DOHH2 (cell line): ENCODE measurements at regions not wholly inside any gene's neighbourhood (a gene's known extent, or its start where the extent isn't known, plus 50 kb on each side); places are given as distances from the start of the nearest gene placed in this dataset.

Experiments used
- EZH2phosphoT487 ChIP-seq: fragments of 200-600 bp; sonication (generic); IDR thresholded peaks from 2 replicates; pipeline ENCODE4 v1.6.1; 2017; ENCODE audit warnings: borderline replicate concordance, mild to moderate bottlenecking, antibody characterized with exemption, low read length, moderate library complexity, mixed read lengths
- TF ChIP-seq, protein P1 (sequence below): fragments of 200-600 bp; sonication (generic); IDR thresholded peaks from one replicate; pipeline ENCODE4 v1.5.1; 2014; ENCODE audit warnings: antibody characterized with exemption, mild to moderate bottlenecking, low read depth, low read length; ENCODE audit not compliant: poor library complexity, severe bottlenecking

DNA sequence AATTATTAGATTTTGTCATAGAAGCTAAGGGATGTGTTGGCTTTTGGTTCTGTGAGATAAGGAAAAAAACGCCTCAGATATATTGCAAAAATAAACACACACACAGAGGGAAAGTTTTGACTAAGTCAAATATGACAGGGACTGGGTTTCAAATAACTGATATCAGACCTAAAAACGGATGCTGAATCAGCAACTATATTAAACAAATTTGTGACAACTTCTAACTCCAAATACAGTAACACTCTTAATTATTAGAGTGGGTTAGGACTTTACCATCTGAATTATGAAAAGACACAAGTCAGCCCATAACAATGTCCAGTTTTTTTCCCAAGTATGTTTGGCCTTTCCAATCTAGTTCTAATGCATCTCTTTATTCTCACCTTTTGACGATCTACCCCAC is 2693.1 kb downstream of the ARAP2 start:
- TF ChIP-seq, protein P1, sequence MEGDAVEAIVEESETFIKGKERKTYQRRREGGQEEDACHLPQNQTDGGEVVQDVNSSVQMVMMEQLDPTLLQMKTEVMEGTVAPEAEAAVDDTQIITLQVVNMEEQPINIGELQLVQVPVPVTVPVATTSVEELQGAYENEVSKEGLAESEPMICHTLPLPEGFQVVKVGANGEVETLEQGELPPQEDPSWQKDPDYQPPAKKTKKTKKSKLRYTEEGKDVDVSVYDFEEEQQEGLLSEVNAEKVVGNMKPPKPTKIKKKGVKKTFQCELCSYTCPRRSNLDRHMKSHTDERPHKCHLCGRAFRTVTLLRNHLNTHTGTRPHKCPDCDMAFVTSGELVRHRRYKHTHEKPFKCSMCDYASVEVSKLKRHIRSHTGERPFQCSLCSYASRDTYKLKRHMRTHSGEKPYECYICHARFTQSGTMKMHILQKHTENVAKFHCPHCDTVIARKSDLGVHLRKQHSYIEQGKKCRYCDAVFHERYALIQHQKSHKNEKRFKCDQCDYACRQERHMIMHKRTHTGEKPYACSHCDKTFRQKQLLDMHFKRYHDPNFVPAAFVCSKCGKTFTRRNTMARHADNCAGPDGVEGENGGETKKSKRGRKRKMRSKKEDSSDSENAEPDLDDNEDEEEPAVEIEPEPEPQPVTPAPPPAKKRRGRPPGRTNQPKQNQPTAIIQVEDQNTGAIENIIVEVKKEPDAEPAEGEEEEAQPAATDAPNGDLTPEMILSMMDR, result no peak
- TF ChIP-seq EZH2phosphoT487, result no peak
